SK-N-SH (cell line): ENCODE measurements at regions not wholly inside any gene's neighbourhood (a gene's known extent, or its start where the extent isn't known, plus 50 kb on each side); places are given as distances from the start of the nearest gene placed in this dataset.

Experiments
- EZH2phosphoT487 ChIP-seq: fragments of 200-600 bp; sonication (generic); IDR thresholded peaks from 2 replicates; pipeline ENCODE4 v1.6.1; 2017; ENCODE audit warnings: low read depth, mixed run types, mild to moderate bottlenecking, antibody characterized with exemption, moderate library complexity, borderline replicate concordance
- MXI1 ChIP-seq: IDR thresholded peaks from 2 replicates; pipeline ENCODE4 v1.6.1; 2012; ENCODE audit warnings: mild to moderate bottlenecking, low read depth, low read length, improper control_type of control experiment
- TEAD4 ChIP-seq: IDR thresholded peaks from 2 replicates; pipeline ENCODE4 v1.4.0; 2012; ENCODE audit warnings: mild to moderate bottlenecking, borderline replicate concordance; ENCODE audit not compliant: insufficient read depth
- TF ChIP-seq, protein P1 (sequence below): IDR thresholded peaks from 2 replicates; pipeline ENCODE4 v1.6.1; 2012; ENCODE audit warnings: mild to moderate bottlenecking, low read depth, low read length, moderate library complexity

DNA sequence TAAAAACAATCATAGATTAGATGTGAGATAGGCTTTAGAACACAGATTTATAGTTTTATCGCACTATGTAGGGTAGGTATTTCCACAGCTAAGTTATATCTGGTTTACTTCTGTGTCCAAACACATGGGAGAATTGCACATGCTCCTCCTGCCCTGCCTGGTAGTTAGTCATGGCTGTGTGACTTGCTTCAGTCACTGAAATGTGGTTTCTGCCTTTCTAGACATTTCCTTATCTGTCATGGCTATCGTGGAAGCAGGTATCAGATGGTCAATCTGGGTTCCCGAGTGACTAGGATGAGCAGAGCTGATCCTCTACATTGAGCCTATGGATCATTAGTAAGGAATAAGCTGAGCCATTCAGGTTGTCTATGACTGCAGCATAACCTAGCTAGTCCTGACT, 117.8 kb upstream of the GMDS start:
- TF ChIP-seq, protein P1, sequence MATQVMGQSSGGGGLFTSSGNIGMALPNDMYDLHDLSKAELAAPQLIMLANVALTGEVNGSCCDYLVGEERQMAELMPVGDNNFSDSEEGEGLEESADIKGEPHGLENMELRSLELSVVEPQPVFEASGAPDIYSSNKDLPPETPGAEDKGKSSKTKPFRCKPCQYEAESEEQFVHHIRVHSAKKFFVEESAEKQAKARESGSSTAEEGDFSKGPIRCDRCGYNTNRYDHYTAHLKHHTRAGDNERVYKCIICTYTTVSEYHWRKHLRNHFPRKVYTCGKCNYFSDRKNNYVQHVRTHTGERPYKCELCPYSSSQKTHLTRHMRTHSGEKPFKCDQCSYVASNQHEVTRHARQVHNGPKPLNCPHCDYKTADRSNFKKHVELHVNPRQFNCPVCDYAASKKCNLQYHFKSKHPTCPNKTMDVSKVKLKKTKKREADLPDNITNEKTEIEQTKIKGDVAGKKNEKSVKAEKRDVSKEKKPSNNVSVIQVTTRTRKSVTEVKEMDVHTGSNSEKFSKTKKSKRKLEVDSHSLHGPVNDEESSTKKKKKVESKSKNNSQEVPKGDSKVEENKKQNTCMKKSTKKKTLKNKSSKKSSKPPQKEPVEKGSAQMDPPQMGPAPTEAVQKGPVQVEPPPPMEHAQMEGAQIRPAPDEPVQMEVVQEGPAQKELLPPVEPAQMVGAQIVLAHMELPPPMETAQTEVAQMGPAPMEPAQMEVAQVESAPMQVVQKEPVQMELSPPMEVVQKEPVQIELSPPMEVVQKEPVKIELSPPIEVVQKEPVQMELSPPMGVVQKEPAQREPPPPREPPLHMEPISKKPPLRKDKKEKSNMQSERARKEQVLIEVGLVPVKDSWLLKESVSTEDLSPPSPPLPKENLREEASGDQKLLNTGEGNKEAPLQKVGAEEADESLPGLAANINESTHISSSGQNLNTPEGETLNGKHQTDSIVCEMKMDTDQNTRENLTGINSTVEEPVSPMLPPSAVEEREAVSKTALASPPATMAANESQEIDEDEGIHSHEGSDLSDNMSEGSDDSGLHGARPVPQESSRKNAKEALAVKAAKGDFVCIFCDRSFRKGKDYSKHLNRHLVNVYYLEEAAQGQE = no peak
- TF ChIP-seq TEAD4 (no peak), MXI1 (no peak), EZH2phosphoT487 (no peak)
